ENCODE measurements at regions not wholly inside any gene's neighbourhood (a gene's known extent, or its start where the extent isn't known, plus 50 kb on each side); places are given as distances from the start of the nearest gene placed in this dataset.
"Not testable (repeated sequence)": the region's sequence is repeated elsewhere in the genome, so short reads cannot be mapped to it uniquely, and the experiment has no call there.

GRCh38 chr3:18086078-18086477, 339.1 kb downstream of the SATB1 start:
- DNase-seq, result peak in 2 of 10 donors; percentile 13 to 79
- intact Hi-C loops (cut with DNase I), result no loop called here

- intact Hi-C loops (cut with DNase I), result no loop called here
- no peak for DNase-seq
These were observed 339.7 kb downstream of the SATB1 start for GRCh38 chr3:18085429-18085828.

GRCh38 chr3:18083273-18083590, 340.8 kb upstream of the TBC1D5 start:
- intact Hi-C loops (cut with DNase I); DNase-seq: not testable (repeated sequence)

GRCh38 chr3:18082551-18083272, 340.3 kb upstream of the TBC1D5 start:
- intact Hi-C loops (cut with DNase I), result no loop called here
- DNase-seq, result no peak

GRCh38 chr3:18080198-18080689, 337.8 kb upstream of the TBC1D5 start:
- intact Hi-C loops (cut with DNase I), result no loop called here

GRCh38 chr3:18079739-18080138, 337.3 kb upstream of the TBC1D5 start:
- intact Hi-C loops (cut with DNase I), result no loop called here
- no peak for DNase-seq

More at GRCh38 chr3:18080198-18080689, 337.8 kb upstream of the TBC1D5 start:
- no peak for DNase-seq

- intact Hi-C loops (cut with DNase I), result no loop called here
- DNase-seq, result no peak
These were observed 336.6 kb upstream of the TBC1D5 start for GRCh38 chr3:18079062-18079461.

- intact Hi-C loops (cut with DNase I), result no loop called here
- DNase-seq, result no peak
These were observed 334.9 kb upstream of the TBC1D5 start for GRCh38 chr3:18077128-18077840.

GRCh38 chr3:18076301-18076700, 333.9 kb upstream of the TBC1D5 start:
- no peak for DNase-seq
- intact Hi-C loops (cut with DNase I), result no loop called here

- intact Hi-C loops (cut with DNase I), result no loop called here
- DNase-seq, result no peak
These were observed 333.4 kb upstream of the TBC1D5 start for GRCh38 chr3:18075799-18076198.

GRCh38 chr3:18071833-18072232, 329.4 kb upstream of the TBC1D5 start:
- no peak for DNase-seq
- intact Hi-C loops (cut with DNase I), result no loop called here

- intact Hi-C loops (cut with DNase I), result no loop called here
- DNase-seq, result no peak
These were observed 328.5 kb upstream of the TBC1D5 start for GRCh38 chr3:18070944-18071343.

GRCh38 chr3:18070231-18070630, 327.8 kb upstream of the TBC1D5 start:
- intact Hi-C loops (cut with DNase I), result no loop called here
- no peak for DNase-seq

GRCh38 chr3:18069568-18069967, 327.1 kb upstream of the TBC1D5 start:
- no peak for DNase-seq
- intact Hi-C loops (cut with DNase I), result no loop called here

- intact Hi-C loops (cut with DNase I), result no loop called here
- DNase-seq, result no peak
These were observed 324.6 kb upstream of the TBC1D5 start for GRCh38 chr3:18066899-18067582.

GRCh38 chr3:18064586-18064985, 322.2 kb upstream of the TBC1D5 start:
- intact Hi-C loops (cut with DNase I), result no loop called here
- no peak for DNase-seq

GRCh38 chr3:18062657-18063025, 320.2 kb upstream of the TBC1D5 start:
- intact Hi-C loops (cut with DNase I), result no loop called here
- DNase-seq, result no peak

- no peak for DNase-seq
- intact Hi-C loops (cut with DNase I), result no loop called here
These were observed 319.6 kb upstream of the TBC1D5 start for GRCh38 chr3:18061737-18062656.

GRCh38 chr3:18058666-18059065, 316.2 kb upstream of the TBC1D5 start:
- intact Hi-C loops (cut with DNase I), result no loop called here
- no peak for DNase-seq

GRCh38 chr3:18057471-18058091, 315.1 kb upstream of the TBC1D5 start:
- DNase-seq, result no peak
- intact Hi-C loops (cut with DNase I), result no loop called here

Data from posterior cingulate gyrus (tissue), 11 donors.